A673 (cell line): ENCODE measurements at regions not wholly inside any gene's neighbourhood (a gene's known extent, or its start where the extent isn't known, plus 50 kb on each side); places are given as distances from the start of the nearest gene placed in this dataset.

Experiments
- BruUV-seq: library from RNA; stranded (reverse); fragments of 400-500 nt; replicated peaks from 2 replicates; lab custom pipeline; 2021; lab: Mats Ljungman, UMichigan
- CTCF ChIA-PET: fragments of 300-600 bp; sonication (Branson Sonifier 250); formaldehyde crosslinking; loops from one replicate; lab custom pipeline; 2022; ENCODE audit warnings: antibody characterized with exemption; lab: Charles Lee
- POLR2A ChIA-PET: fragments of 300-600 bp; sonication (Branson Sonifier 250); formaldehyde crosslinking; loops from one replicate; lab custom pipeline; 2022; ENCODE audit warnings: antibody characterized with exemption; ENCODE audit not compliant: low non-redundant PET; lab: Charles Lee
- DNase-seq: peaks from one replicate; pipeline ENCODE4 v3.0.0-alpha.2; 2015; ENCODE audit warnings: low spot score
- H3K27ac ChIP-seq: fragments of 200-600 bp; sonication (generic); 2 replicates; pipeline ENCODE4 v1.5.1; 2016; ENCODE audit warnings: mixed run types, low read depth, mild to moderate bottlenecking, mixed read lengths, antibody characterized with exemption, low read length; ENCODE audit not compliant: poor library complexity, severe bottlenecking
- H3K27me3 ChIP-seq: fragments of 200-600 bp; sonication (generic); replicated peaks from 2 replicates; pipeline ENCODE4 v1.6.1; 2017; ENCODE audit warnings: mixed run types, low read depth, mild to moderate bottlenecking, mixed read lengths, antibody characterized with exemption, low read length; ENCODE audit not compliant: insufficient read depth, poor library complexity
- H3K36me3 ChIP-seq: fragments of 200-600 bp; sonication (generic); 2 replicates; pipeline ENCODE4 v1.6.1; 2016; ENCODE audit warnings: mixed run types, mild to moderate bottlenecking, mixed read lengths, antibody characterized with exemption, low read length; ENCODE audit not compliant: insufficient read depth, poor library complexity, severe bottlenecking
- H3K4me1 ChIP-seq: fragments of 200-600 bp; sonication (generic); 2 replicates; pipeline ENCODE4 v1.6.1; 2017; ENCODE audit warnings: mixed run types, mild to moderate bottlenecking, mixed read lengths, antibody characterized with exemption, low read length; ENCODE audit not compliant: insufficient read depth, poor library complexity, severe bottlenecking
- H3K4me3 ChIP-seq: fragments of 200-600 bp; sonication (generic); 2 replicates; pipeline ENCODE4 v1.5.1; 2016; ENCODE audit warnings: low read depth, mixed run types, mild to moderate bottlenecking, mixed read lengths, low read length; ENCODE audit not compliant: poor library complexity, severe bottlenecking
- H3K9me3 ChIP-seq: fragments of 200-600 bp; sonication (generic); 2 replicates; pipeline ENCODE4 v1.6.1; 2016; ENCODE audit warnings: mixed run types, low read depth, mild to moderate bottlenecking, mixed read lengths, antibody characterized with exemption, low read length; ENCODE audit not compliant: poor library complexity, severe bottlenecking
- CTCF ChIP-seq: fragments of 300-800, 200-600 bp; sonication (generic); conservative IDR thresholded peaks from 2 replicates; pipeline ENCODE4 v1.5.1; 2017; ENCODE audit warnings: low read depth, mild to moderate bottlenecking, antibody characterized with exemption, low read length, moderate library complexity, mixed read lengths
- EZH2 ChIP-seq: fragments of 200-600 bp; sonication (generic); IDR thresholded peaks from 2 replicates; pipeline ENCODE4 v1.6.1; 2017; ENCODE audit warnings: borderline replicate concordance, low read depth, mild to moderate bottlenecking, mixed read lengths, antibody characterized with exemption, low read length; ENCODE audit not compliant: poor library complexity, severe bottlenecking
- intact Hi-C: fragments of 100-400 bp; cut with micrococcal nuclease; formaldehyde crosslinking; loops from one replicate; pipeline ENCODE4 v1.10.0; 2022; ENCODE audit not compliant: unreplicated experiment

GRCh38 chrX:86887341-86887740 lies 630.3 kb upstream of the KLHL4 start:
- H3K27ac ChIP-seq = no peak overlapping the region
- H3K4me3 ChIP-seq = no peak overlapping the region
- ChIA-PET CTCF (no interaction called here), POLR2A (no interaction called here)
- no peak for DNase-seq
- BruUV-seq = no TSS peak
- H3K27me3 ChIP-seq = no peaks in the 10 kb centered on the region
- H3K4me1 ChIP-seq = no peaks in the 10 kb centered on the region
- intact Hi-C loops = no loop called here
- H3K9me3 ChIP-seq = no peaks in the 10 kb centered on the region
- H3K36me3 ChIP-seq = no peaks in the 10 kb centered on the region
- TF ChIP-seq CTCF = no peak
- TF ChIP-seq EZH2 = no peak

- no peak for DNase-seq
These were observed 607.6 kb upstream of the KLHL4 start for GRCh38 chrX:86910027-86910426.

GRCh38 chrX:86910602-86911311 lies 606.8 kb upstream of the KLHL4 start:
- Histone ChIP-seq H3K36me3 (no peaks in the 10 kb centered on the region), H3K9me3 (no peaks in the 10 kb centered on the region), H3K4me3 (no peak overlapping the region), H3K27ac (no peak overlapping the region), H3K27me3 (no peaks in the 10 kb centered on the region), H3K4me1 (no peaks in the 10 kb centered on the region)
- POLR2A ChIA-PET = no interaction called here
- CTCF ChIA-PET = no interaction called here
- DNase-seq = no peak
- intact Hi-C loops = no loop called here
- TF ChIP-seq EZH2 = no peak
- TF ChIP-seq CTCF = no peak
- BruUV-seq = no TSS peak

More at GRCh38 chrX:86910027-86910426, 607.6 kb upstream of the KLHL4 start:
- no peak overlapping the region for H3K4me3 ChIP-seq
- intact Hi-C loops = no loop called here
- H3K27ac ChIP-seq = no peak overlapping the region
- H3K36me3 ChIP-seq = no peaks in the 10 kb centered on the region
- ChIA-PET CTCF (no interaction called here), POLR2A (no interaction called here)
- no peak for TF ChIP-seq EZH2
- no peak for TF ChIP-seq CTCF
- BruUV-seq = no TSS peak
- no peaks in the 10 kb centered on the region for H3K27me3 ChIP-seq
- H3K9me3 ChIP-seq = no peaks in the 10 kb centered on the region
- no peaks in the 10 kb centered on the region for H3K4me1 ChIP-seq
